ENCODE measurements at regions not wholly inside any gene's neighbourhood (a gene's known extent, or its start where the extent isn't known, plus 50 kb on each side); places are given as distances from the start of the nearest gene placed in this dataset.
"Not testable (repeated sequence)": the region's sequence is repeated elsewhere in the genome, so short reads cannot be mapped to it uniquely, and the experiment has no call there.

GRCh38 chr10:57336865-57337264 is 930.8 kb downstream of the IPMK start:
- DNase-seq (ENCODE audit: low read depth in 2 of 2), result no peak

DNA sequence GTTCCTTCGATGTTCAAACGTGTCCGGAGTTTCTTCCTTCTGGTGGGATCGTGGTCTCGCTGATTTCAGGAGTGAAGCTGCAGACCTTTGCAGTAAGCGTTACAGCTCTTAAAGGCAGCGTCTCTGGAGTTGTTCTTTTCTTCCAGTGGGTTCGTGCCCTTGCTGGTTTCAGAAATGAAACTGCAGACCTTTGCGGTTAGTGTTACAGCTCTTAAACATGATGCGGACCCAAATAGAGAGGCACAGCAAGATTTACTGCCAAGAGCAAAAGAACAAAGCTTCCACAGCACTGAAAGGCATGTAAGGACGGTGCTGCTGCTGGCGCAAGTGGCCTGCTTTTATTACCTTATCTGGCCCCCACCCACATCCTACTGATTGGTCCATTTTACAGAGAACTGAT is 931.4 kb downstream of the IPMK start:
- no peak for DNase-seq (ENCODE audit: low read depth in 2 of 2)

GRCh38 chr10:57334523-57334922 is 933.2 kb downstream of the IPMK start:
- DNase-seq (ENCODE audit: low read depth in 2 of 2), result no peak

DNA sequence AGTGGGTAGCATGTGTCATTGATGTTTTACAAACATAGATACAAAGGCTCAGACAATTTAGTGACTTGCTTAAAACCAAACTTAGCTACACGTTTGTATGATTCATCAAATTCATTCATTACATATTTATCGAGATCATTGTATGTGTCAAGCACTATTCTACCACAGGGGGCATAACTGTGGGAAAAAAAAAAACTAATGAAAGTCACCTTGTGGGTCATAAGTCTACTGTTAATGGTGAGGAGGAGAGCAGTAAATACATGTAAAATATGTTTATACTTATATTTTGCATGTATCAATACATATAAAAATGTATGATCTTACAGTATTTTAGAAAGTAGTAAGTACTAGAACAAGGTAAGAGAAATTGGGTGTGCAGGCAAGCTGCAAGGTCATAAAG is 933.8 kb downstream of the IPMK start:
- DNase-seq (ENCODE audit: low read depth in 2 of 2), result no peak

DNA sequence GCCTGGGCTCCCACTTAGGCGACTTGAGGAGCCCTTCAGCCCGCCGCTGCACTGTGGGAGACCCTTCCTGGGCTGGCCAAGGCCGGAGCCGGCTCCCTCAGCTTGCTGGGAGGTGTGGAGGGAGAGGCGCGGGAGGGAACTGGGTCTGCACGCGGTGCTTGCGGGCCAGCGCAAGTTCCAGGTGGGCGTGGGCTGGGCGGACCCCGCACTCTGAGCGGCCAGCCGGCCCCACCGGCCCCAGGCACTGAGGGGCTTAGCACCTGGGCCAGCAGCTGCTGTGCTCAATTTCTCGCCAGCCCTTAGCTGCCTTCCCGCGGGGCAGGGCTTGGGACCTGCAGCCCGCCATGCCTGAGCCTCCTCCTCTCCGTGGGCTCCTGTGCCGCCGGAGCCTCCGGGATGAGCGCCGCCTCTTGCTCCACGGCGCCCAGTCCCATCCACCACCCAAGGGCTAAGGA is 946.3 kb downstream of the IPMK start:
- DNase-seq (ENCODE audit: low read depth in 2 of 2), result not testable (repeated sequence)

GRCh38 chr10:57320416-57320815 is 947.3 kb downstream of the IPMK start:
- no peak for DNase-seq (ENCODE audit: low read depth in 2 of 2)

- DNase-seq (ENCODE audit: low read depth in 2 of 2), result no peak
Observed at GRCh38 chr10:57314046-57314445, 953.0 kb upstream of the ZWINT start.

- no peak for DNase-seq (ENCODE audit: low read depth in 2 of 2)
Observed at GRCh38 chr10:57303566-57303965, 942.5 kb upstream of the ZWINT start.

GRCh38 chr10:57300718-57301117 is 939.7 kb upstream of the ZWINT start:
- no peak for DNase-seq (ENCODE audit: low read depth in 2 of 2)

GRCh38 chr10:57294698-57295097 is 933.6 kb upstream of the ZWINT start:
- no peak for DNase-seq (ENCODE audit: low read depth in 2 of 2)

DNA sequence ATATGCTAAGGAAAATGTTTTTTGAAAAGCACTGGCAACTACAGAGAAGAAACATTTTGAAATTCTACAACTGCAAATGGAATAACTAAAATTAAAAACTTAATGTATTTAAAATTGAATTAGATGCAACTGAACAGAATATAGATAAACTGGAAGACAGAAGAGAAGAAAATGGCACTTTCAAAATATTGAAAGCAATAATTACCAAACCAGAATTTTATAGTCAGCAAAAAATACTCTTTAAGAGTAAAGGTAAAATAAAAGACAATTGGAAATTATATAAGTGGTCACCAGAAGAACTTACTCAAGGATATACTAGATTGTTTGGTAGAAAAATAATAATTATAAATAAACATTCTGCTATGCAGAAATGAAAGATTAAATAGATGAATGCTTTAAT is 927.7 kb upstream of the ZWINT start:
- DNase-seq (ENCODE audit: low read depth in 2 of 2), result no peak

GRCh38 chr10:57262892-57263291 is 901.8 kb upstream of the ZWINT start:
- no peak for DNase-seq (ENCODE audit: low read depth in 2 of 2)

- DNase-seq (ENCODE audit: low read depth in 2 of 2), result no peak
Observed at GRCh38 chr10:57260175-57260574, 899.1 kb upstream of the ZWINT start.

DNA sequence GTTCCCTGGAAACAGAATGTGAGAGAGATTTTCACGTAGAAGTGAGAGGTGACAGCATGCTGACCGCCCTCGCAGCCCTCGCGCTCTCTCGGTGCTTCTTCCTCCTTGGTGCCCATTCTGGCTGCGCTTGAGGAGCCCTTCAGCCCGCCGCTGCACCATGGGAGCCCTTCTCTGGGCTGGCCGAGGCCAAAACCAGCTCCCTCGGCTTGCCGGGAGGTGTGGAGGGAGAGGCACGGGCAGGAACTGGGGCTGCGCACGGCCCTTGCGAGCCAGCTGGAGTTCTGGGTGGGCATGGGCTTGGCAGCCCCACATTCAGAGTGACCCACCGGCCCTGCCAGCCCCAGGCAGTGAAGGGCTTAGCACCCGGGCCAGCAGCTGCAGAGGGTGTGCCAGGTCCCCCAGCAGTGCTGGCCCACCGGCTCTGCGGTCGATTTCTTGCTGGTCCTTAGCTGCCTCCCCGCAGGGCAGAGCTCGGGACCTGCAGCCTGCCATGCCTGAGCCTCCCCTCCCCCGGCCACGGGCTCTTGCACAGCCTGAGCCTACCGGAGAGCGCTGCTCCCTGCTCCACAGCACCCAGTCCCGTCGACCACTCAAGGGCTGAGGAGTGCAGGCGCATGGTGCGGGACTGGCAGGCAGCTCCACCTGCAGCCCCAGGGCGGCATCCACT is 888.7 kb upstream of the ZWINT start:
- no peak for DNase-seq (ENCODE audit: low read depth in 2 of 2)

- DNase-seq (ENCODE audit: low read depth in 2 of 2), result no peak
Observed at GRCh38 chr10:57247271-57247670, 886.2 kb upstream of the ZWINT start.

DNA sequence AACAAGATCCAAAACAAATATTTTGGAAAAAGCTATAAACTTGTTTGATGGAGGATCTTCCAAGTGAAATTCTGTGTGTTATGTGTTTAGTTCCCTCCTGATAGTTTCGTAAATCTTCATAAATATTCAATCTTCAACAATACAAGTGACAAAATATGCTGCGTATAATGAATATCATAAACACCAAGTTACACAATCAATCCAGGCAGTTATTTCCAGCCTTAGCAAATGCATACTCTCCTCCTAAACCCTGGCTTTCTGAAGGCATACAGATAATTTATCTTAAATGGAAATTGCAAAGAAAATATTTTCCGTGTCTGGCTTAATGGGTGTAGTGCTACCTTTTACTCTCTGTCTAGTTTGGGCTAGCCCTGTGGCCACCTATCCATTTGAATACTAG is 864.9 kb upstream of the ZWINT start:
- no peak for DNase-seq (ENCODE audit: low read depth in 2 of 2)

- DNase-seq (ENCODE audit: low read depth in 2 of 2), result no peak
Observed at GRCh38 chr10:57224811-57225210, 863.8 kb upstream of the ZWINT start.

GRCh38 chr10:57222603-57223002 is 861.5 kb upstream of the ZWINT start:
- DNase-seq (ENCODE audit: low read depth in 2 of 2), result no peak

DNA sequence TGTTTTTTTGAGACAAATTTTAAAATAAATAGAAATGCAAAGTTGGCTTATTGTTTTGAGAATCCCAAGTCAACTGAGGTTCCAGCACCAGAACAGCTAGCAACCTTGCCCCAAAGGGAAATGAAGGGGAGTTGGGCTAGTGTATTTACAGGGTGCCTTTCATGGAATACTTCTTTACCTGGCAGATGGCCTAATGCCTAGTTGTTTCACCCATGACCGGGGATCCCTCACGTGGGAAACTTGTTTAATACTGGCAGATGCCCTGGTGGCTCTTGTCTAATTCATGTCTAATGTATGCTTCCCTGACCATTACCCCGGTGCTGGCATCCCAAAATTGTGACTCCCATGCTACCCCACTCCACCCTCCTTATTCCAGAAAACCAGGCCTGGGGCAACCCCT is 861.1 kb upstream of the ZWINT start:
- DNase-seq (ENCODE audit: low read depth in 2 of 2), result no peak

GRCh38 chr10:57221674-57222073 is 860.6 kb upstream of the ZWINT start:
- DNase-seq (ENCODE audit: low read depth in 2 of 2), result no peak

- DNase-seq (ENCODE audit: low read depth in 2 of 2), result no peak
Observed at GRCh38 chr10:57218382-57218781, 857.3 kb upstream of the ZWINT start.

- no peak for DNase-seq (ENCODE audit: low read depth in 2 of 2)
Observed at GRCh38 chr10:57202356-57202755, 841.3 kb upstream of the ZWINT start.

- no peak for DNase-seq (ENCODE audit: low read depth in 2 of 2)
Observed at GRCh38 chr10:57188846-57189245, 827.8 kb upstream of the ZWINT start.

DNA sequence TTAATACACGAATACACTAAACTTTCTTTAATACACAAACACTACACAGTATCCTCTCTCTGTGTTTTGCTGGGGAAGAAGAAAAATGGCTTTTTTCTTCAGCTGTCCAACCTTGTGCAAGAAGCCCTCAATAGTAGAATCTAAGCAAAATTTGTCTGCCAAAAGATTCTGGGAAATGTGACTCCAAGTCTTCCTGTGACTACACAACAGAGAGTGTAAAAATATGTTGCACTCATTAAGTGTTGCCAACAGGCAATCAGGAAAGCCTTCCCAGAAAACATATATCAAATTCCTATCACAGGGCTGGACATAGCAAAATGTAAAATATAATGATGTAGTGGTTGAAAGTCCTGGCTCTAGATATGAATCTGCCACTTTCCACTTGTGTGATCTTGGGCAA is 825.1 kb upstream of the ZWINT start:
- no peak for DNase-seq (ENCODE audit: low read depth in 2 of 2)
